ENCODE measurements at regions not wholly inside any gene's neighbourhood (a gene's known extent, or its start where the extent isn't known, plus 50 kb on each side); places are given as distances from the start of the nearest gene placed in this dataset.

DNA sequence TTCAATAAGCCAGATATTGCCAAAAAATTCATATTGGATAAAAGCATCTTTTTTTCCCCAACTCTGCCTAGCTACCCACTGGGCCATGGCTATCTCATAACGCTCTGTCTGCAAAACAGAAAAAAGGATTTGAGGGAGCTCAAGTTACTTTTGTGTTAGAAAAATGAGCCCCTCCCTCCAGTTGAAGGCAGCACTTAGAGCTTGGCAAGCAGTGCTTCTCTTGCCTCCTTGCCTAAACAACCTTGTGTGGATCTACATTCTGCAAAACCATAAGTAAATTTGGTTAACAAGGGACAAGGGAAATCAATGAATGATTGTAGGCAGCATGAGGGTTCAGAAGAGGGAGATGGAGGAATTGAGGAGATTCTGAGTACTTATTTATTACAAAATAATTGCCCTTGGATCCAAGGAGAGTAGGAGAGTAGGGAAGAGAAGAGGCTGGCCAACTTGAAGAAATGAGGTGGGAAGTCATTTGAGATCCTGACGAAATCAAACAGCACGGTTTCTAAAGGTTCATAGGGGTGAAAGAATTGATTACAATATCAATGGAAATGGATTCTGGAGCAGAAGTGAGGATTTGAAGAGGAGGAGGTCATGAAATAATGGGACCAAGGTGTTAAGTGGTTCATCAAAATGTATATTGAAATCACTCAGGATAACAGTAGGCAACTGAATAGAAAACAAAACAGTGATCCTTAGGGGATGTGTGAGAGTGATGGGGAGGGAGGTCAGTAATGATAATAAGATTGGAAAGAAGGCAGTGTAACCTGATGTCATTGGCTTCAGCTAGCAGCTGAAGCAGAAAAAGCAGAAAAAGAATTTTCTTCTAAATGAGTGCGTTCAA, 434.8 kb upstream of the IGFBP7 start (continued):
- TF ChIP-seq REST (tag by site-specific recombination; IDR thresholded peaks at IDR 0.05), result no peak

DNA sequence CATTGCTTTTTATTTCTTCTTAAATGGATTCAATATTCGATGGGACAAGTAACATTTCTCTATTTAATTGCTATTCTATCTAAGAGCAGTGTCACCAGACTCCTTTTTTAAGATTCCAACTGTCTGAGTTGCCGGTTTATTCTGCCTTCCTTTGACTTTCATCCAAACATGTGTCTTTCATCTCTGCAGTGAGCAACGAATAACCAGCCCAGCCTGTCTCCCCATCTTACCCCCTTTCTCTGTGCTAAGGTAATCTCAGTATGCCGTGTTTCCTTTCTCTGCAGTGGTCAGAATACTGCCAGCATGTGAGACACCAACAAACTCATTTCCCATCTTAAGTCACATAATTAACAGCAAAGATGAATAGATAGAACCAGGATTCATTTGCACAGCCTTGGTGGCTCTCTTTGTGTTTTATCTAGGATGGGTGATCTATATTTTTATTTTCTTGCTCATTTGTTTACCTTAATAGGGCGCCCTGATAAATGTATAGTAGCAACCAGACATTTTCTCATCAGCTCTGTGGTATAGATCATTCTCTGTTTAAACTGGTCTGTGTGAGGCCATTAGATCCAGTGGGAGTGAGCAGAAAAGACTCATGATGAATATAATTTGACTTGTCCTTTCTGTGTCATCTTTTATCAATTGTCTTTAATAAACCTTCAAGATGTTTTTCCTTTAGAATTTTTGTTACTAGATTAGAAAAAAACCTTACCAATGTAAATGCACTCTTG, 394.8 kb upstream of the IGFBP7 start:
- ChIA-PET POLR2A (no interaction called here), CTCF (no interaction called here)
- Histone ChIP-seq H3K4me3 (ENCODE audit: low read depth, low read length) (no peak overlapping the region), H3K27ac (ENCODE audit: extremely low read depth, low read depth, low read length) (no peak overlapping the region), H3K9me3 (ENCODE audit: control insufficient read depth, insufficient read depth, low read depth, low read length) (no peaks in the 10 kb centered on the region), H3K4me1 (ENCODE audit: control insufficient read depth, insufficient read depth, low read length) (no peaks in the 10 kb centered on the region), H3K36me3 (ENCODE audit: control insufficient read depth in 2 of 2, insufficient read depth in 1 of 2, low read length in 2 of 2) (no peaks in the 10 kb centered on the region)
- TF ChIP-seq ZBTB48 (tag by site-specific recombination; IDR thresholded peaks at IDR 0.05), result no peak
- no peak for TF ChIP-seq REST (tag by site-specific recombination; IDR thresholded peaks at IDR 0.05)
- no peak for TF ChIP-seq ZNF624 (tag by site-specific recombination; IDR thresholded peaks at IDR 0.05)
- no peak for TF ChIP-seq ZNF223 (tag by site-specific recombination; IDR thresholded peaks at IDR 0.05)
- TF ChIP-seq ZNF335 (tag by site-specific recombination; conservative IDR thresholded peaks at IDR 0.05), result no peak
- TF ChIP-seq ZBTB17 (tag by site-specific recombination; IDR thresholded peaks at IDR 0.05), result no peak
- TF ChIP-seq ZNF138 (tag by site-specific recombination; IDR thresholded peaks at IDR 0.05; ENCODE audit: borderline replicate concordance), result no peak
- TF ChIP-seq ZSCAN18 (tag by site-specific recombination; IDR thresholded peaks at IDR 0.05), result no peak
- TF ChIP-seq, protein P1, sequence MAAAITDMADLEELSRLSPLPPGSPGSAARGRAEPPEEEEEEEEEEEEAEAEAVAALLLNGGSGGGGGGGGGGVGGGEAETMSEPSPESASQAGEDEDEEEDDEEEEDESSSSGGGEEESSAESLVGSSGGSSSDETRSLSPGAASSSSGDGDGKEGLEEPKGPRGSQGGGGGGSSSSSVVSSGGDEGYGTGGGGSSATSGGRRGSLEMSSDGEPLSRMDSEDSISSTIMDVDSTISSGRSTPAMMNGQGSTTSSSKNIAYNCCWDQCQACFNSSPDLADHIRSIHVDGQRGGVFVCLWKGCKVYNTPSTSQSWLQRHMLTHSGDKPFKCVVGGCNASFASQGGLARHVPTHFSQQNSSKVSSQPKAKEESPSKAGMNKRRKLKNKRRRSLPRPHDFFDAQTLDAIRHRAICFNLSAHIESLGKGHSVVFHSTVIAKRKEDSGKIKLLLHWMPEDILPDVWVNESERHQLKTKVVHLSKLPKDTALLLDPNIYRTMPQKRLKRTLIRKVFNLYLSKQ (tag by site-specific recombination; IDR thresholded peaks at IDR 0.05; ENCODE audit: borderline replicate concordance), result no peak

DNA sequence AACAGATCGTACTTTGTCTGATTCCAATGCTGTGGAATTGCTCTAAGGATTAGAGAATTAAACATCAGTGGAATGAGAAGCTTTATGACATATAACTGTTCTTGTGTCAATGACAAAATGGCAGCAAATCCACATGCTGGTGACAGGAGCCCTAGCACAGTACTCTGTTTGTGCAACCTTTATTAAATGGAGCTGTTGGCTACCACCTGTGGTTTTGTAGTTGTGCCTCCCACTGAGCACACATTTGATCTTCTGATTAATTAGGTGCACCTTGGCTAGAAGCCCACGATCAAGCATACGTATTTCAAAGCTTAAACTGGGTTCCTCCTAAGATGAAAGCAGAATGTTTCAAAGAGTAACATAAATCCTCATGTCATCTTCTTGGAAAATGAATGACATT, 394.0 kb upstream of the IGFBP7 start:
- Histone ChIP-seq H3K4me3 (ENCODE audit: low read depth, low read length) (no peak overlapping the region), H3K27ac (ENCODE audit: extremely low read depth, low read depth, low read length) (no peak overlapping the region), H3K9me3 (ENCODE audit: control insufficient read depth, insufficient read depth, low read depth, low read length) (no peaks in the 10 kb centered on the region), H3K4me1 (ENCODE audit: control insufficient read depth, insufficient read depth, low read length) (no peaks in the 10 kb centered on the region), H3K36me3 (ENCODE audit: control insufficient read depth in 2 of 2, insufficient read depth in 1 of 2, low read length in 2 of 2) (no peaks in the 10 kb centered on the region)
- POLR2A ChIA-PET, result no interaction called here
- CTCF ChIA-PET, result interaction anchor here (0.7 kb wide), 1 partner anchor 9 kb away, joined by 3 read pairs; no protein-coding TSS in a partner anchor
- TF ChIP-seq ZNF211 (tag by site-specific recombination; IDR thresholded peaks at IDR 0.05; ENCODE audit: low read depth) (no peak), ZNF777 (tag by site-specific recombination; IDR thresholded peaks at IDR 0.05; ENCODE audit: borderline replicate concordance) (no peak), ZBTB8A (tag by site-specific recombination; IDR thresholded peaks at IDR 0.05) (no peak), BCL11A (tag by site-specific recombination; IDR thresholded peaks at IDR 0.05; ENCODE audit: low read depth) (no peak), INSM2 (tag by site-specific recombination; IDR thresholded peaks at IDR 0.05) (no peak), ZIC2 (tag by site-specific recombination; IDR thresholded peaks at IDR 0.05) (no peak), PRDM1 (tag by site-specific recombination; IDR thresholded peaks at IDR 0.05) (no peak), ZNF10 (tag by site-specific recombination; IDR thresholded peaks at IDR 0.05) (no peak)
